Memory B cell (primary cell): ENCODE measurements at regions not wholly inside any gene's neighbourhood (a gene's known extent, or its start where the extent isn't known, plus 50 kb on each side); places are given as distances from the start of the nearest gene placed in this dataset.

Source experiments
- ATAC-seq: fragments of 150-1000 bp; cut with Tn5 transposase; 2 replicates; pipeline ENCODE4 v1.10.0; 2021; ENCODE audit warnings: low read depth, mild to moderate bottlenecking, moderate library complexity
- DNase-seq, 2 donors: peaks; one replicate each; pipeline ENCODE4 v3.0.0; 2022; ENCODE audit warnings: low spot score in 2 of 2
- H3K27ac Mint-ChIP-seq: one replicate; pipeline ENCODE4 v1.8.0; 2022; ENCODE audit warnings: mild to moderate bottlenecking, moderate library complexity, mixed read lengths
- H3K27me3 Mint-ChIP-seq: one replicate; pipeline ENCODE4 v1.8.0; 2022; ENCODE audit warnings: mixed read lengths
- H3K36me3 Mint-ChIP-seq: one replicate; pipeline ENCODE4 v1.8.0; 2022; ENCODE audit warnings: mild to moderate bottlenecking, mixed read lengths
- H3K4me1 Mint-ChIP-seq: one replicate; pipeline ENCODE4 v1.8.0; 2022; ENCODE audit warnings: mixed read lengths
- H3K4me3 Mint-ChIP-seq: one replicate; pipeline ENCODE4 v1.8.0; 2022; ENCODE audit warnings: mild to moderate bottlenecking, moderate library complexity, mixed read lengths
- H3K9me3 Mint-ChIP-seq: one replicate; pipeline ENCODE4 v1.8.0; 2022; ENCODE audit warnings: mixed read lengths

- H3K27ac Mint-ChIP-seq = peak overlapping the region; percentile 60
- peaks cover 1% of the 10 kb centered on the region for H3K27me3 Mint-ChIP-seq
- H3K4me3 Mint-ChIP-seq = no peak overlapping the region
Observed at GRCh38 chr12:66066137-66066928, 64.2 kb downstream of the LLPH start.

DNA sequence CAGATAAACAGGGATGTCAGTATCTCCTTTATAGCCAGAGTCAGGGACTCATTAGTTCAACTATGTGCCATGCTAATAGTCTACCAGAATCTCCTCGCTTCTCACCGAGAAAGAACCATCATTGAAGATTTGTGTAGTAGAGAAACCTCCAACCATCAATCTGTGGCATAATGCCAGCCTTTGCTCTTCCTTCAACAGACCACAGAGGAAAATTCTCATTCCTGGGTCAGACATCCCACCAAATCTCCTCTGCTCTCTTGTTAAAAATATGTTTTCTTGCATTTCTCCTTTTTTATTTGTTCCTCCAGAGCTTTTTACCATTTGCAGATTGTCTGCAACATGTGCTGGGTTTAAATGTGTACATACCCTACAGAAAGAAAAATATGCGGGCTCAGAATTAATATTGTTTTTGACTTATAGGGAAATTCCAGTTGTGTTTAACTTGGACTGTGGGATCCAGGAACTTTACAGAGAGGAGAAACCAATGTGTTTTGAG is 64.9 kb downstream of the LLPH start:
- ATAC-seq = no peak
- DNase-seq = no peak
- no peak overlapping the region for H3K27ac Mint-ChIP-seq
- H3K36me3 Mint-ChIP-seq = no peaks in the 10 kb centered on the region
- no peak overlapping the region for H3K4me3 Mint-ChIP-seq
- peaks cover 3% of the 10 kb centered on the region for H3K9me3 Mint-ChIP-seq
- H3K27me3 Mint-ChIP-seq = peaks cover 3% of the 10 kb centered on the region
- peaks cover 8% of the 10 kb centered on the region for H3K4me1 Mint-ChIP-seq

More at GRCh38 chr12:66066137-66066928, 64.2 kb downstream of the LLPH start:
- H3K4me1 Mint-ChIP-seq = peaks cover 8% of the 10 kb centered on the region
- DNase-seq (no peak), ATAC-seq (peak; percentile 10)
- no peaks in the 10 kb centered on the region for H3K36me3 Mint-ChIP-seq
- H3K9me3 Mint-ChIP-seq = peaks cover 3% of the 10 kb centered on the region

DNA sequence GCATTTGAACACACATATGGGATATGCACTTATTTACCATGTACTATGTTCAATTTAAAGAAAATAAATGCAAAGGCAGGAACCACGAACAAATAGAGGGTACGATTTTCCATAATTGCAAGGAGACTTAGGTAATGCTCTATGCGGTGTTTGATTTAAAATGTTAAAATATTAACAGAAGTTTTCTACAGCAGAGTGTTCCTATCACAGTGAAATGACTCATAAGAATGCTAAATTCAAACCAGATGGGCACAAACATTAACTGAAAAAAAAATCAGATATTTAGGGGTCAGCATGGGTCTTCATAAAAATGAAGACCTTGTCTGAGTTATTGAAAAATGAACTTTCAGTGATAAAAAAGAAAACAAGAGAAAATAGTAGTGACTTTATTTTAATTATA is 65.4 kb downstream of the LLPH start:
- Mint-ChIP-seq H3K9me3 (peaks cover 3% of the 10 kb centered on the region), H3K27me3 (peaks cover 8% of the 10 kb centered on the region), H3K36me3 (no peaks in the 10 kb centered on the region), H3K4me1 (peaks cover 8% of the 10 kb centered on the region), H3K4me3 (no peak overlapping the region), H3K27ac (no peak overlapping the region)
- ATAC-seq = no peak
- DNase-seq = no peak

DNA sequence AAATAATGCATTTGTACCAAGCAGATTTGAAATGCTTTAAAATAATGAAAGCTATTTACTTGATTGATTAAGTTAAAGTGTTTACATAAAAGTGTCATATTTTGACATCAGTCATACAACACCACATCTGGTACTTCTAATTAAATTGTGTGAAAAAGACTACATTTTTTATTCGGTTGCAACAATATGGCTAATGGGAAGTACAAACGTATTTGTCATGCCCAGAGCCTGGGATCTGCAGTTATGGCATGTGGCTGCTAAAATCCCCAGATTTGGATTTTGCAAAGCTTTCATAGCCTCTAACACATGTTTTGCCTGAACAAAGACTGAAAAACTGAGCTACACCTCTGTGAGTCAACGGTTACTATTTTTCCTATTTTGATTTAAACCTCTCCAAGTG is 66.6 kb downstream of the LLPH start:
- Mint-ChIP-seq H3K36me3 (no peaks in the 10 kb centered on the region), H3K27me3 (peaks cover 8% of the 10 kb centered on the region), H3K9me3 (peaks cover 3% of the 10 kb centered on the region), H3K4me3 (no peak overlapping the region), H3K4me1 (peaks cover 8% of the 10 kb centered on the region), H3K27ac (no peak overlapping the region)
- no peak for ATAC-seq
- DNase-seq = no peak

- no peak for ATAC-seq
- peaks cover 3% of the 10 kb centered on the region for H3K9me3 Mint-ChIP-seq
- no peak overlapping the region for H3K4me3 Mint-ChIP-seq
- H3K27ac Mint-ChIP-seq = no peak overlapping the region
- H3K36me3 Mint-ChIP-seq = no peaks in the 10 kb centered on the region
- peaks cover 8% of the 10 kb centered on the region for H3K4me1 Mint-ChIP-seq
- no peak for DNase-seq
- peaks cover 8% of the 10 kb centered on the region for H3K27me3 Mint-ChIP-seq
Observed at GRCh38 chr12:66062290-66062625, 68.3 kb downstream of the LLPH start.

DNA sequence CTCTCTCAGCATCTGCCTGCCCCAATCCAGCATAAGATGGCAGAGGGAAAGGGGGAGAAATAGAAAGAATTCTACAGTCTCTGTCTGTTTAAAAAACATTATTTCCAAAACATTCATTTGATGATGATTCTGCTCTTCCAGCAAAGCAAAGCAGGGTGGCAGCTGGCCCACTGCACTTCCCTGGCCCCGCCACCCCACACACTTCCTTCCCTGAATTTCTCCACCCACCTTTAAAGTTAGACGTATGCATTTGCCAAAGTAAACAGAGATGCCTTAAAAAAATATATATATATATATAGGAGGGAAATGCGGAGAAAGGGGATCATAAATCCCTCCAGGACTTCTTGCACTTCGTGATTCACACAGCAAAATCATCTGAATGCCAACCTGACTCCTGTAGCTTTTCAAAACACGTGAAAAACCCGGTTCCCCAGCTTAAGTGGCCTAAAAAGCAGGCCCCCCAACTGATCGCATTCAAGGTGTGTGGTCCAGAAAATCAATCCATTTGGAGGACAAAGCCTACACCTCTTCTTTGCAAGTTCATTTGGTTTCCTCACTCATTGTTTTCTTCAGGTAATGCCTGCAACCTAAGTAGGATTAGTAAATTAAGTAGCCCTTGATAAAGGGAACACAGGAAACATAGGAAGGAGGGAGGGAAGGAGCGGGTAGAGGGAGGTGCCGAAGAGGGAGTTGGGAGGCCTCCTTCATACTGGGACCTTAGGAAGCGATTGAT is 68.8 kb downstream of the LLPH start:
- H3K27ac Mint-ChIP-seq = no peak overlapping the region
- ATAC-seq (no peak), DNase-seq (no peak)
- peaks cover 1% of the 10 kb centered on the region for H3K9me3 Mint-ChIP-seq
- peaks cover 3% of the 10 kb centered on the region for H3K4me1 Mint-ChIP-seq
- no peaks in the 10 kb centered on the region for H3K36me3 Mint-ChIP-seq
- no peak overlapping the region for H3K4me3 Mint-ChIP-seq
- peaks cover 8% of the 10 kb centered on the region for H3K27me3 Mint-ChIP-seq

- ATAC-seq (no peak), DNase-seq (no peak)
- Mint-ChIP-seq H3K36me3 (no peaks in the 10 kb centered on the region), H3K9me3 (no peaks in the 10 kb centered on the region), H3K4me3 (no peak overlapping the region), H3K27ac (no peak overlapping the region), H3K4me1 (no peaks in the 10 kb centered on the region), H3K27me3 (peaks cover 8% of the 10 kb centered on the region)
Observed at GRCh38 chr12:66061076-66061475, 69.5 kb downstream of the LLPH start.

- peaks cover 8% of the 10 kb centered on the region for H3K27me3 Mint-ChIP-seq
- no peaks in the 10 kb centered on the region for H3K36me3 Mint-ChIP-seq
- no peak for DNase-seq
- H3K27ac Mint-ChIP-seq = no peak overlapping the region
- H3K4me1 Mint-ChIP-seq = peaks cover 3% of the 10 kb centered on the region
- no peaks in the 10 kb centered on the region for H3K9me3 Mint-ChIP-seq
- no peak overlapping the region for H3K4me3 Mint-ChIP-seq
- ATAC-seq = no peak
Observed at GRCh38 chr12:66060163-66060907, 70.2 kb downstream of the LLPH start.

GRCh38 chr12:66059666-66060065 is 70.9 kb downstream of the LLPH start:
- no peaks in the 10 kb centered on the region for H3K36me3 Mint-ChIP-seq
- peaks cover 3% of the 10 kb centered on the region for H3K4me1 Mint-ChIP-seq
- no peak overlapping the region for H3K27ac Mint-ChIP-seq
- peaks cover 9% of the 10 kb centered on the region for H3K27me3 Mint-ChIP-seq
- DNase-seq (no peak), ATAC-seq (no peak)
- no peak overlapping the region for H3K4me3 Mint-ChIP-seq
- no peaks in the 10 kb centered on the region for H3K9me3 Mint-ChIP-seq

GRCh38 chr12:66058554-66058953 is 72.0 kb downstream of the LLPH start:
- Mint-ChIP-seq H3K4me3 (no peak overlapping the region), H3K4me1 (peaks cover 3% of the 10 kb centered on the region), H3K9me3 (no peaks in the 10 kb centered on the region), H3K27ac (no peak overlapping the region), H3K27me3 (peaks cover 8% of the 10 kb centered on the region), H3K36me3 (no peaks in the 10 kb centered on the region)
- ATAC-seq (no peak), DNase-seq (no peak)

DNA sequence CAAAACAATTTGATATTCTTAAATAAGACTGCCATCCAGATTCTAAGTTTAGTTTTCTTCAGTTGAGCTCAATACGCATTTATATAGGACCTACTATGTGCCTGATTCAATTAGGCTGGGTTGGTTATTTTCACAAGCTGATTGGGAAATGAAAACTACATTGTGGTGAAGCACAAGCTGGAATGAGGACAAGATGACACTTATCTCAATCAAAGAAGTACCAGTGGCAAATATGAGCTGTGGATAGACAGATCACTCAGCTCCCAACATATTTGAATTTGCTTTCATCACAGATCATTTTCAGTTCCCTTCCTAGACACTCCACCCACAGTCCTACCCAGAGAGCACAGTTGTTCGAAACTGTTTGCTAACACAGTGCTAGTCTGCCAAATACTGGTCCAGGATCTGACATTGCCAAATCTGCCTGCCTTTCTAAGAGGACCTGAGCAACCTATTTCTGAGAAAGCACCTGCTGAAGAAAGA is 74.7 kb downstream of the LLPH start:
- no peaks in the 10 kb centered on the region for H3K36me3 Mint-ChIP-seq
- no peak for DNase-seq
- H3K4me1 Mint-ChIP-seq = peaks cover 3% of the 10 kb centered on the region
- H3K27ac Mint-ChIP-seq = no peak overlapping the region
- peaks cover 7% of the 10 kb centered on the region for H3K27me3 Mint-ChIP-seq
- H3K4me3 Mint-ChIP-seq = no peak overlapping the region
- no peaks in the 10 kb centered on the region for H3K9me3 Mint-ChIP-seq
- ATAC-seq = no peak

- H3K36me3 Mint-ChIP-seq = no peaks in the 10 kb centered on the region
- H3K4me3 Mint-ChIP-seq = no peak overlapping the region
- no peaks in the 10 kb centered on the region for H3K9me3 Mint-ChIP-seq
- DNase-seq = no peak
- H3K27ac Mint-ChIP-seq = no peak overlapping the region
- no peak for ATAC-seq
- peaks cover 3% of the 10 kb centered on the region for H3K4me1 Mint-ChIP-seq
- H3K27me3 Mint-ChIP-seq = peaks cover 1% of the 10 kb centered on the region
Observed at GRCh38 chr12:66052988-66053615, 77.4 kb downstream of the LLPH start.

DNA sequence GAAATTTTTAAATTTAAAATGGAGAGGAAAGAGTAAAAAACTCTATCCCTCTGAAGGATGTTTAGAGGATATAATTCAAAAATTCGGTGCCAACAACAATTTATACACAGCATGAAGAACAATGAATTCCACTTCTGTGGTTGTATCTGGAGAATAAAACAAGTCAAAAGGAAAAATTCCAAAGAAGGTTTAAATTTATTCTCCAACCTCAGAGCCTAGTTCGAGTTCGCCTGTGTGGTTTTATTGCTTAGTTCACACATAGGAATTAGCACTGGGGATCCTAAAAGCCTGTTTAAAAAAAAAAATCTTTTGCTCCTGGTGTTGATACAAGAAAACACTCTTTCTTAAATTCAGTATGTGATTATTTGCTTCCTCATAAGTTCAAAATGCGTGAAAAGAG is 79.2 kb downstream of the LLPH start:
- Mint-ChIP-seq H3K36me3 (no peaks in the 10 kb centered on the region), H3K4me1 (peaks cover 3% of the 10 kb centered on the region), H3K27me3 (peaks cover 1% of the 10 kb centered on the region), H3K4me3 (no peak overlapping the region), H3K27ac (no peak overlapping the region), H3K9me3 (no peaks in the 10 kb centered on the region)
- no peak for ATAC-seq
- DNase-seq = no peak

- peaks cover 1% of the 10 kb centered on the region for H3K27me3 Mint-ChIP-seq
- no peak for DNase-seq
- H3K36me3 Mint-ChIP-seq = no peaks in the 10 kb centered on the region
- no peaks in the 10 kb centered on the region for H3K4me1 Mint-ChIP-seq
- H3K27ac Mint-ChIP-seq = no peak overlapping the region
- no peaks in the 10 kb centered on the region for H3K9me3 Mint-ChIP-seq
- no peak for ATAC-seq
- no peak overlapping the region for H3K4me3 Mint-ChIP-seq
Observed at GRCh38 chr12:66050610-66051009, 79.9 kb downstream of the LLPH start.
